ENCODE measurements at regions not wholly inside any gene's neighbourhood (a gene's known extent, or its start where the extent isn't known, plus 50 kb on each side); places are given as distances from the start of the nearest gene placed in this dataset.

GRCh38 chr10:78363190-78363589 is 329.5 kb downstream of the RPS24 start:
- H3K27me3 ChIP-seq (ENCODE audit: insufficient read depth, low read depth), result peaks cover 53% of the 10 kb centered on the region
- DNase-seq, result no peak
- POLR2A ChIA-PET (ENCODE audit: unreplicated experiment), result no interaction called here
- H3F3A ChIP-seq (ENCODE audit: insufficient read depth, low read depth), result no peaks in the 10 kb centered on the region
- no peaks in the 10 kb centered on the region for H3K4me1 ChIP-seq (replicated peaks; ENCODE audit: insufficient read depth)
- no TSS peak for BruUV-seq (replicated peaks)
- H3K79me2 ChIP-seq (ENCODE audit: low read depth), result no peaks in the 10 kb centered on the region
- TF ChIP-seq EZH2 (IDR thresholded peaks at IDR 0.05; ENCODE audit: low read depth), result no peak
- no peak for TF ChIP-seq CTCF (conservative IDR thresholded peaks at IDR 0.05)
- H3K27ac ChIP-seq, result no peak overlapping the region
- no peak overlapping the region for H3K4me3 ChIP-seq
- intact Hi-C loops (cut with micrococcal nuclease; ENCODE audit: unreplicated experiment), result no loop called here
- H4K20me1 ChIP-seq (ENCODE audit: insufficient read depth), result no peaks in the 10 kb centered on the region
- H3K9me3 ChIP-seq (ENCODE audit: insufficient read depth, low read depth), result no peaks in the 10 kb centered on the region
- H3K4me2 ChIP-seq, result no peak overlapping the region
- no peaks in the 10 kb centered on the region for H3K9me2 ChIP-seq (ENCODE audit: insufficient read depth)
- CTCF ChIA-PET, result no interaction called here
- no peaks in the 10 kb centered on the region for H3K36me3 ChIP-seq (ENCODE audit: low read depth)
- H2AFZ ChIP-seq, result no peak overlapping the region

DNA sequence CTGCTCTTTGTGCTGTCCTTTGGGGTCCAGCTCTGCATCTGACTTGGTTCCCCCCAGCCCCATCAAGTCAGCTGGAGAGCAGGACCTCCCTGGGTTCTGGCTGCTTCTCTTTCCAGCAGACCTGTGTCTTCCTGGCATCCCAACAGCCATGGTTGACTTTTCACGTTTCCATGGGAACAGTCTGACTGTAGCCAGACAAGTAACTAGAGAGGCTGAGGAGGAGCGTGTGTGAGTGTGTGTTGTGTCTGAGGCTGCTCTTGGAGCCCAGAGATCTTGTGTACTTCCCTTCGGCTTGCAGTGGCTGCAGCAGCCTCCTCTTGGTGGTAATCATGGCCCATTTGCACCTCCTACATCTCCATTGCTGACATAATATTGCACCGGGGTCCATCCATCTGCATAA is 332.0 kb downstream of the RPS24 start:
- H4K20me1 ChIP-seq (ENCODE audit: insufficient read depth), result no peaks in the 10 kb centered on the region
- H3K4me1 ChIP-seq (replicated peaks; ENCODE audit: insufficient read depth), result no peaks in the 10 kb centered on the region
- TF ChIP-seq EZH2 (IDR thresholded peaks at IDR 0.05; ENCODE audit: low read depth) (no peak), CTCF (conservative IDR thresholded peaks at IDR 0.05) (no peak)
- ChIA-PET POLR2A (ENCODE audit: unreplicated experiment) (no interaction called here), CTCF (no interaction called here)
- intact Hi-C loops (cut with micrococcal nuclease; ENCODE audit: unreplicated experiment), result no loop called here
- H3F3A ChIP-seq (ENCODE audit: insufficient read depth, low read depth), result no peaks in the 10 kb centered on the region
- no peaks in the 10 kb centered on the region for H3K36me3 ChIP-seq (ENCODE audit: low read depth)
- peaks cover 57% of the 10 kb centered on the region for H3K27me3 ChIP-seq (ENCODE audit: insufficient read depth, low read depth)
- no peaks in the 10 kb centered on the region for H3K9me2 ChIP-seq (ENCODE audit: insufficient read depth)
- H3K27ac ChIP-seq, result no peak overlapping the region
- no peak for DNase-seq
- no peaks in the 10 kb centered on the region for H3K9me3 ChIP-seq (ENCODE audit: insufficient read depth, low read depth)
- H3K79me2 ChIP-seq (ENCODE audit: low read depth), result no peaks in the 10 kb centered on the region
- H3K4me3 ChIP-seq, result no peak overlapping the region
- BruUV-seq (replicated peaks), result no TSS peak
- no peak overlapping the region for H3K4me2 ChIP-seq
- H2AFZ ChIP-seq, result no peak overlapping the region

DNA sequence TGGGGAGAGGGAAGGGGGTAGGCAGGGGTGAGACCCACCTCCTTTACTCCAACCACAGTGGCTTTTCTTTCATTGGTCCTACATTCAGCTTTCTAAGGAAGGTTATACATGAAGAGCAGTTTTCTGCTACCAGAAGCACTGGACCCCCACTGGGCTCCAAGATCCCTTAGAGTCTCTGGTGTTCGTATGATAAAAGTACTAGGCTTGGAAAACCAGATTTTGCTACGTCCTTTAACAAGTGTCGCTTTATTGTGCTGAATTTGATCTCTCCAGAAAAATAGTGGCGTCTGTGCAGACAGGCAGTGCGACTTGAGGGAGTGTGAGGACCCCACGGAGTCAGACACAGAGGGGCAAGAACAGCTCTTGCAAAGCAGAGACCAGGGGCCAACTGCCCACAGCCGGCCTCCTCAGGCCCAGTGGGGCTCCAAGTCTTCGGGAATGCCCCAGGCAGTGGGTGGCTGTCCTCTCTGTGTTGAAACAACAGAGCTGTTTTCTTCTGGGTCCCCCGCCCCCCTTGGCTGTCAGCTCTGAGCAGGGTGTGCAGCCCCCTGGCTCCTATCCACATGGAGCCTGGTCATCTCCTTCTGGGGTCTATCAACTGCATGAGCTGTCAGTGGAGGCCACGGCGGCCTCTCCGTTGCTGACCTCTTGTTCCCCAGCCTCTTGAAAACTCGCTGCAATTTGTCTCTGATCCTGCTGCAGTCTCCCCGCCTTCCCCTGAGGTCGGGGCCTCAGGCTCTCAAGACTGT is 333.2 kb downstream of the RPS24 start:
- Histone ChIP-seq H3K4me2 (no peak overlapping the region), H4K20me1 (ENCODE audit: insufficient read depth) (no peaks in the 10 kb centered on the region), H3K79me2 (ENCODE audit: low read depth) (no peaks in the 10 kb centered on the region), H3K4me3 (no peak overlapping the region), H3K36me3 (ENCODE audit: low read depth) (no peaks in the 10 kb centered on the region), H3K9me2 (ENCODE audit: insufficient read depth) (no peaks in the 10 kb centered on the region), H3K27me3 (ENCODE audit: insufficient read depth, low read depth) (peaks cover 68% of the 10 kb centered on the region), H3K9me3 (ENCODE audit: insufficient read depth, low read depth) (no peaks in the 10 kb centered on the region), H3K4me1 (replicated peaks; ENCODE audit: insufficient read depth) (no peaks in the 10 kb centered on the region), H3K27ac (no peak overlapping the region), H3F3A (ENCODE audit: insufficient read depth, low read depth) (no peaks in the 10 kb centered on the region), H2AFZ (no peak overlapping the region)
- BruUV-seq (replicated peaks), result no TSS peak
- CTCF ChIA-PET, result no interaction called here
- POLR2A ChIA-PET (ENCODE audit: unreplicated experiment), result interaction anchor here (0.9 kb wide), 1 partner anchor 209 kb away, joined by 6 read pairs; no protein-coding TSS in a partner anchor
- intact Hi-C loops (cut with micrococcal nuclease; ENCODE audit: unreplicated experiment), result no loop called here
- TF ChIP-seq CTCF (conservative IDR thresholded peaks at IDR 0.05), result no peak
- TF ChIP-seq EZH2 (IDR thresholded peaks at IDR 0.05; ENCODE audit: low read depth), result no peak
- DNase-seq, result no peak

All from PC-9 (cell line).